GM12891 (cell line): ENCODE measurements at regions not wholly inside any gene's neighbourhood (a gene's known extent, or its start where the extent isn't known, plus 50 kb on each side); places are given as distances from the start of the nearest gene placed in this dataset.

ENCODE experiments used
- PAX5 ChIP-seq: IDR thresholded peaks from 2 replicates; pipeline ENCODE4 v1.6.1; 2011; ENCODE audit warnings: low read length, moderate library complexity, mild to moderate bottlenecking; ENCODE audit not compliant: insufficient read depth, severe bottlenecking
- POLR2A ChIP-seq: IDR thresholded peaks from 2 replicates; pipeline ENCODE4 v1.6.1; 2011; ENCODE audit warnings: low read depth, low read length, control low read depth
- POLR2AphosphoS5 ChIP-seq: IDR thresholded peaks from 2 replicates; pipeline ENCODE4 v1.6.1; 2011; ENCODE audit warnings: low read depth, low read length, control low read depth
- POU2F2 ChIP-seq: IDR thresholded peaks from 2 replicates; pipeline ENCODE4 v1.6.1; 2011; ENCODE audit warnings: low read depth, mild to moderate bottlenecking, control low read depth, low read length, moderate library complexity
- SPI1 ChIP-seq: IDR thresholded peaks from 2 replicates; pipeline ENCODE4 v1.6.1; 2011; ENCODE audit warnings: low read depth, low read length, control low read depth
- TAF1 ChIP-seq: IDR thresholded peaks from 2 replicates; pipeline ENCODE4 v1.6.1; 2011; ENCODE audit warnings: low read depth, low read length, control low read depth

DNA sequence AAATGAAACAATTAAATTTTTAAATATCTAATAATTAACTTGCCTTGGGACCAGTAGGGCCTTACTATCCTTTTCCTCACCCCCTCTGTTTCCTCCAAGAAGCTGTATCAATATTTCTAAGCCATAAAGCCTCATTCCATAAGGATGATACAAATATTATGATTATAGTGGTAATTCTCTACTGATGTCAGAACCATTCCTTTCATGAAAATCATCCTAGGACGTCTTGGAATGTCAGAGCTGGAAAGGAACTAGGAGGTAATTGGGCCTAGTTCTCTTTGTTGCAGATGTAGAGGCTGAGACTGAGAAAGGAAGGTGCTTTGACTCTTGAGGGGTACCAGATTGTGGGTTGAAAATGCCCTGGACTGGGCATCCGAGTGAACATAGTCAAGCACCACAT, 766.7 kb upstream of the GHITM start:
- TF ChIP-seq POLR2AphosphoS5 (no peak), POLR2A (no peak), POU2F2 (no peak), SPI1 (no peak), TAF1 (no peak), PAX5 (no peak)
